ENCODE measurements at regions not wholly inside any gene's neighbourhood (a gene's known extent, or its start where the extent isn't known, plus 50 kb on each side); places are given as distances from the start of the nearest gene placed in this dataset.

DNA sequence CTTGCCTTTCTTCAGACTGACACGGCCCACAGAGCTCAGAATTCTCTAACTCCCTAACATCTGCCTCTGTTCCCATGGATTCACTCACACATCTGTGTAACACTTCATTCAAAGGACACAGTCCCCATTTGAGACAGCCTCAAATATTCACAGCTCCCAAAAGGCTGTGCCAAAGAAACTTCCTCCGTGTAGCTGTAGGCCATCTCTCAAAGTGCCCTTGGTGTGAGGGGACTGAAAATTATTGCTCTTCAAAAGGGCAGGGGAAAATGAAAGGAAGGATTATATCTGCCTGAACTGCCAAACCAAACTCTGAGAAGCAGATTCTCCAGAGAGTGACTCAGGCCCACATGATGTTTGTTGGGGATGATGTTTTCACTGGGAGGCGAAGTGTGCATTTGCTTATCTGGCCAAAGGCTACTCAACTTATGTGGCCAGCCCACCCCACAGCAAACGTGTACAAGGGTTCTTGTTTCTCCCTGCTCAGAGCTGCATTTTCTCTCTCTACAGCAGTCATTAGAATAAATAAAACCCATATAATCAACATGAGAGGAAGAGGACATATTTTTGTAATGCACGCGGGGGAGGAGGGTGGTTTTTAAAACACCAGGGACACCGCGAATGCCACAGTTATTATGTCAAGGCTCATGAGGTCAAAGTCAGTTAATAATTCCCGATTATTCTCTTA lies 302.4 kb upstream of the NFE2L3 start:
- no peaks in the 10 kb centered on the region for H3K9me3 ChIP-seq
- intact Hi-C loops (cut with DNase I), result loop anchor here (5.0 to 10.0 kb wide), 5 partner anchors 127 to 1315 kb away; partner anchors contain the start of gene HOXA9
- H3K4me1 ChIP-seq, result peaks cover 20 to 42% of the 10 kb centered on the region in 2 donors
- TF ChIP-seq POLR2A (IDR thresholded peaks at IDR 0.05), result no peak
- TF ChIP-seq, protein P1, sequence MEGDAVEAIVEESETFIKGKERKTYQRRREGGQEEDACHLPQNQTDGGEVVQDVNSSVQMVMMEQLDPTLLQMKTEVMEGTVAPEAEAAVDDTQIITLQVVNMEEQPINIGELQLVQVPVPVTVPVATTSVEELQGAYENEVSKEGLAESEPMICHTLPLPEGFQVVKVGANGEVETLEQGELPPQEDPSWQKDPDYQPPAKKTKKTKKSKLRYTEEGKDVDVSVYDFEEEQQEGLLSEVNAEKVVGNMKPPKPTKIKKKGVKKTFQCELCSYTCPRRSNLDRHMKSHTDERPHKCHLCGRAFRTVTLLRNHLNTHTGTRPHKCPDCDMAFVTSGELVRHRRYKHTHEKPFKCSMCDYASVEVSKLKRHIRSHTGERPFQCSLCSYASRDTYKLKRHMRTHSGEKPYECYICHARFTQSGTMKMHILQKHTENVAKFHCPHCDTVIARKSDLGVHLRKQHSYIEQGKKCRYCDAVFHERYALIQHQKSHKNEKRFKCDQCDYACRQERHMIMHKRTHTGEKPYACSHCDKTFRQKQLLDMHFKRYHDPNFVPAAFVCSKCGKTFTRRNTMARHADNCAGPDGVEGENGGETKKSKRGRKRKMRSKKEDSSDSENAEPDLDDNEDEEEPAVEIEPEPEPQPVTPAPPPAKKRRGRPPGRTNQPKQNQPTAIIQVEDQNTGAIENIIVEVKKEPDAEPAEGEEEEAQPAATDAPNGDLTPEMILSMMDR (IDR thresholded peaks at IDR 0.05), result no peak
- 63 to 74% methylated on average over 9 of the region's 9 CpGs for WGBS, 2 donors
- no peaks in the 10 kb centered on the region for H3K36me3 ChIP-seq
- H3K4me3 ChIP-seq (replicated peaks in 1 of 3), result no peak overlapping the region
- DNase-seq, result no peak
- H3K27ac ChIP-seq, result peak overlapping the region in 2 of 3 donors; percentile 31 to 55
- H3K27me3 ChIP-seq, result peaks cover 23% of the 10 kb centered on the region

DNA sequence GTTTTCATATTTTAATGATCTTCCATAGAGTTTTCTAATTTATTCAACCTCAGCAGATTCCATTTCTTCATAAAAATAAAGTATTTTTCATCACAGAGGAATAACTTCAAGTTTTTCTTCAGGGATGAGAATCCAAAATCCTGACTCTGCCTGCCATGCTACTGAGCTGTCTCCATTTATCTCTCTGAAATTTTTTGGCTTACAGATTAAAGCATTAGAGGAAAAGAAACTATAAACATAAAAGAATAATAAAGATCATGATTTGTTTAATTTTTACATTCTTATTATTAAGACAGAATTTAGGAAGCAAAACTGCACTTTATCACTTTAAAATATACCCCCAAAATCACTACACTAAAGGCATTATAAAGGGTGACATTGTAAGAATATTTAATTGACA lies 301.8 kb upstream of the NFE2L3 start:
- Histone ChIP-seq H3K4me3 (replicated peaks in 1 of 3) (no peak overlapping the region), H3K36me3 (no peaks in the 10 kb centered on the region), H3K4me1 (peaks cover 20 to 42% of the 10 kb centered on the region in 2 donors), H3K27me3 (peaks cover 28% of the 10 kb centered on the region), H3K27ac (peak overlapping the region in 2 of 3 donors; percentile 31 to 55), H3K9me3 (no peaks in the 10 kb centered on the region)
- no peak for DNase-seq
- TF ChIP-seq POLR2A (IDR thresholded peaks at IDR 0.05), result no peak
- TF ChIP-seq, protein P1 (IDR thresholded peaks at IDR 0.05), result no peak
- intact Hi-C loops (cut with DNase I), result loop anchor here (5.0 to 10.0 kb wide), 5 partner anchors 128 to 1315 kb away; partner anchors contain the start of gene HOXA9

DNA sequence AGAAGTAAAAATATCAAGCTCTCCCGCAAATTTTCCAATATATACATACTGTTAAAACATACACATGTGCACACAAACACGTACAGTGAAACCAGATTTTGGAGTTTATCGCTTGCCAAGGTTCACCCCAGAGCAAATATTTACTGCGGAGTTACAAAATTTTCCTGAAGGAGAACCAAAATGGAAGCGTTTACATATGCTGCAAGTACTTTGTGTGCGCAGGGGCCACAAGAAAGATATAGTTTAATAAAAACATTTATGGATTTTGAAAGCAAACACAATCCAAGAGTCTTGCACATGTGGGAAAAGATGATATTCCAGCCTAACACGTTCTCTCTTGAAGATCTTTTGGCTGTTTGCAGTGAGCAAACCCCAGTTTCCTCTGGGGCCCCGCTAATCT lies 301.3 kb upstream of the NFE2L3 start:
- Histone ChIP-seq H3K27ac (peak overlapping the region in 1 of 3 donors; percentile 31), H3K36me3 (no peaks in the 10 kb centered on the region), H3K4me1 (peaks cover 20 to 40% of the 10 kb centered on the region in 2 donors), H3K27me3 (peaks cover 33% of the 10 kb centered on the region), H3K4me3 (replicated peaks in 1 of 3) (no peak overlapping the region), H3K9me3 (no peaks in the 10 kb centered on the region)
- 90 to 92% methylated on average over 8 of the region's 8 CpGs for WGBS, 2 donors
- no peak for TF ChIP-seq POLR2A (IDR thresholded peaks at IDR 0.05)
- TF ChIP-seq, protein P1 (IDR thresholded peaks at IDR 0.05), result no peak
- intact Hi-C loops (cut with DNase I), result loop anchor here (5.0 to 10.0 kb wide), 5 partner anchors 128 to 1314 kb away; partner anchors contain the start of gene HOXA9
- no peak for DNase-seq

DNA sequence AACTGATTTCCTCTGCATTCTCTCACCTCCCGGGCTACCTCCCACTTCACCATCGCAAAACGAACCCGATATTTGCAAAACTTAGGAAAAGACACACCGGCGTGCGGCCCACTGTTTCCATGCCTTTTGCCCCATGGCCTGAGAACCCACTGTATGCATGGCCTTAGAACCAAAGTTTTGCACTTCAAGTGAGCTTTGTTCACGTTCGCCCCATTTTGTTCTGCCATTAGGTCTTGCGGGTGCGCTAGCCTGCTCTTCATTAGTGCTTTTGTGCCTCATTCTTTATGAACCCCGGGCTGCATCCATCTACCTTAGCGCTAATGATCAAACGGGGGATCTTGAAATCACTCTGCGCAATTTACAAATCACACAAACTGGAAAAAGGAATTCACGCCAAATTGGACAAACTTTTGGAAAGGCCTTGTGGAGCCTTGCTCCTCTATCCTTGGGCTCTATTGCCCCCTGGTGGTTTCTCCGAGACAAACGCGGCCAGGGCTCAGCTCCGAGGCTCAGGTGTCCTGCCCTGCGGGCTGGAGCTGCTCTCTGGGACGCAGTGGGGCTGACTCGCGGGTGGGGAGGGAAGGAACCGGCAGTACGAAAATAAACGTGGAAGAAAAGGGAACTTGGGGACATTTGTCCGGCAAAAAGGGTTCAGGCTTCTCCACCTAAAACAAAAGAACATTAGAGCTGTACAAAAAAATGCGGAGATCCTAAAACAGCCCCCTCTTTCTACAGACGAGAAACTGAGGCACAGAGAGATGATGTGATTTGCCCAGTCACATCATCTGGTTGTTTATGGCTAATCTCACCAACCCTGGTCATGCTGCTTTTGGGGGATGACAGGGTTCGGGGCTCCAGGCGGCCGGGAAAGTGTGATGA lies 300.4 kb upstream of the NFE2L3 start:
- TF ChIP-seq, protein P1 (IDR thresholded peaks at IDR 0.05), result peak; percentile 48 to 94 (median 90)
- TF ChIP-seq POLR2A (IDR thresholded peaks at IDR 0.05), result no peak
- intact Hi-C loops (cut with DNase I), result loop anchor here (5.0 to 10.0 kb wide), 5 partner anchors 129 to 1313 kb away; partner anchors contain the start of gene HOXA9
- DNase-seq, result peak; percentile 81 to 85
- Histone ChIP-seq H3K9me3 (no peaks in the 10 kb centered on the region), H3K4me1 (peaks cover 20 to 33% of the 10 kb centered on the region in 2 donors), H3K27ac (peak overlapping the region in 1 of 3 donors; percentile 48), H3K27me3 (peaks cover 41% of the 10 kb centered on the region), H3K36me3 (no peaks in the 10 kb centered on the region), H3K4me3 (replicated peaks in 1 of 3) (no peak overlapping the region)
- 39 to 41% methylated on average over 32 to 33 of the region's 33 CpGs for WGBS, 2 donors
